B cell (primary cell): ENCODE measurements at regions not wholly inside any gene's neighbourhood (a gene's known extent, or its start where the extent isn't known, plus 50 kb on each side); places are given as distances from the start of the nearest gene placed in this dataset.

Experiments used
- EZH2 ChIP-seq: IDR thresholded peaks from 2 replicates; pipeline ENCODE4 v1.6.1; 2012; ENCODE audit warnings: borderline replicate concordance, low read depth, mild to moderate bottlenecking, moderate library complexity, low read length; ENCODE audit not compliant: insufficient read depth, poor library complexity, severe bottlenecking
- TF ChIP-seq, protein P1 (sequence below): fragments of 200-600 bp; IDR thresholded peaks from one replicate; pipeline ENCODE4 v1.8.0; 2022; ENCODE audit warnings: antibody characterized with exemption, mild to moderate bottlenecking

GRCh38 chrX:69307756-69308155 is 142.5 kb upstream of the PJA1 start:
- TF ChIP-seq, protein P1, sequence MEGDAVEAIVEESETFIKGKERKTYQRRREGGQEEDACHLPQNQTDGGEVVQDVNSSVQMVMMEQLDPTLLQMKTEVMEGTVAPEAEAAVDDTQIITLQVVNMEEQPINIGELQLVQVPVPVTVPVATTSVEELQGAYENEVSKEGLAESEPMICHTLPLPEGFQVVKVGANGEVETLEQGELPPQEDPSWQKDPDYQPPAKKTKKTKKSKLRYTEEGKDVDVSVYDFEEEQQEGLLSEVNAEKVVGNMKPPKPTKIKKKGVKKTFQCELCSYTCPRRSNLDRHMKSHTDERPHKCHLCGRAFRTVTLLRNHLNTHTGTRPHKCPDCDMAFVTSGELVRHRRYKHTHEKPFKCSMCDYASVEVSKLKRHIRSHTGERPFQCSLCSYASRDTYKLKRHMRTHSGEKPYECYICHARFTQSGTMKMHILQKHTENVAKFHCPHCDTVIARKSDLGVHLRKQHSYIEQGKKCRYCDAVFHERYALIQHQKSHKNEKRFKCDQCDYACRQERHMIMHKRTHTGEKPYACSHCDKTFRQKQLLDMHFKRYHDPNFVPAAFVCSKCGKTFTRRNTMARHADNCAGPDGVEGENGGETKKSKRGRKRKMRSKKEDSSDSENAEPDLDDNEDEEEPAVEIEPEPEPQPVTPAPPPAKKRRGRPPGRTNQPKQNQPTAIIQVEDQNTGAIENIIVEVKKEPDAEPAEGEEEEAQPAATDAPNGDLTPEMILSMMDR, result no peak
- TF ChIP-seq EZH2, result no peak
